Liver (tissue), 8 donors: ENCODE measurements at regions not wholly inside any gene's neighbourhood (a gene's known extent, or its start where the extent isn't known, plus 50 kb on each side); places are given as distances from the start of the nearest gene placed in this dataset.

Experiments
- DNase-seq: peaks from one replicate; pipeline ENCODE4 v3.0.0-alpha.2; 2017; ENCODE audit warnings: low spot score
- H3K27ac ChIP-seq, 2 donors: one replicate each; pipeline ENCODE4 v1.7.0; 2013; ENCODE audit warnings: inconsistent platforms in 2 of 2, low read length in 2 of 2, control low read depth in 1 of 2, low read depth in 1 of 2, mild to moderate bottlenecking in 1 of 2
- H3K27me3 ChIP-seq, 4 donors: one replicate each; pipeline versions ENCODE4 v1.6.1 to v1.7.0; 2013; ENCODE audit warnings: low read length in 3 of 4, inconsistent platforms in 1 of 4, mild to moderate bottlenecking in 1 of 4, moderate library complexity in 1 of 4; ENCODE audit not compliant: control insufficient read depth in 4 of 4, insufficient read depth in 4 of 4
- H3K36me3 ChIP-seq, 4 donors: one replicate each; pipeline versions ENCODE4 v1.6.1 to v1.7.0; 2013; ENCODE audit warnings: low read length in 3 of 4, mild to moderate bottlenecking in 3 of 4, low read depth in 1 of 4, moderate library complexity in 1 of 4; ENCODE audit not compliant: control insufficient read depth in 4 of 4, insufficient read depth in 3 of 4
- H3K4me1 ChIP-seq, 4 donors: one replicate each; pipeline versions ENCODE4 v1.6.1 to v1.7.0; 2013; ENCODE audit warnings: low read length in 3 of 4, mild to moderate bottlenecking in 3 of 4, moderate library complexity in 1 of 4; ENCODE audit not compliant: control insufficient read depth in 4 of 4, insufficient read depth in 4 of 4
- H3K4me3 ChIP-seq, 3 donors: one replicate each; pipeline versions ENCODE4 v1.6.1 to v1.7.0; 2013; ENCODE audit warnings: low read length in 3 of 3, control low read depth in 1 of 3, low read depth in 1 of 3, mild to moderate bottlenecking in 1 of 3
- H3K9ac ChIP-seq, 2 donors: one replicate each; pipeline ENCODE4 v1.7.0; 2013; ENCODE audit warnings: low read length in 2 of 2, mild to moderate bottlenecking in 2 of 2, moderate library complexity in 2 of 2, control low read depth in 1 of 2, low read depth in 1 of 2
- H3K9me3 ChIP-seq, 4 donors: one replicate each; pipeline versions ENCODE4 v1.6.1 to v1.7.0; 2013; ENCODE audit warnings: low read length in 3 of 4; ENCODE audit not compliant: control insufficient read depth in 4 of 4
- EGR1 ChIP-seq, 2 donors: IDR thresholded peaks; 2 replicates each; pipeline ENCODE4 v1.6.1; 2016 to 2018; ENCODE audit warnings: antibody characterized with exemption in 2 of 2, low read depth in 2 of 2
- FOXA1 ChIP-seq: IDR thresholded peaks from 2 replicates; pipeline ENCODE4 v1.6.1; 2016; ENCODE audit warnings: antibody characterized with exemption
- FOXA2 ChIP-seq: IDR thresholded peaks from 2 replicates; pipeline ENCODE4 v1.6.1; 2016; ENCODE audit warnings: antibody characterized with exemption
- GABPA ChIP-seq, 2 donors: IDR thresholded peaks in 1 of 2; conservative IDR thresholded peaks in 1 of 2; 2 replicates each; pipeline ENCODE4 v1.6.1; 2016; ENCODE audit warnings: antibody characterized with exemption in 2 of 2, mild to moderate bottlenecking in 1 of 2, moderate library complexity in 1 of 2
- HNF4A ChIP-seq, 2 donors: conservative IDR thresholded peaks; 2 replicates each; pipeline ENCODE4 v1.6.1; 2016; ENCODE audit warnings: antibody characterized with exemption in 2 of 2, mild to moderate bottlenecking in 2 of 2
- JUND ChIP-seq, 2 donors: IDR thresholded peaks; 2 replicates each; pipeline ENCODE4 v1.6.1; 2016; ENCODE audit warnings: antibody characterized with exemption in 2 of 2
- NR2F2 ChIP-seq: IDR thresholded peaks from 2 replicates; pipeline ENCODE4 v1.6.1; 2016; ENCODE audit warnings: antibody characterized with exemption
- RAD21 ChIP-seq, 2 donors: IDR thresholded peaks; 2 replicates each; pipeline ENCODE4 v1.6.1; 2016; ENCODE audit warnings: antibody characterized with exemption in 2 of 2, mild to moderate bottlenecking in 2 of 2
- RXRA ChIP-seq, 2 donors: IDR thresholded peaks; 2 replicates each; pipeline ENCODE4 v1.6.1; 2017 to 2018; ENCODE audit warnings: antibody characterized with exemption in 2 of 2, mild to moderate bottlenecking in 1 of 2
- SP1 ChIP-seq: IDR thresholded peaks from 2 replicates; pipeline ENCODE4 v1.6.1; 2018; ENCODE audit warnings: antibody characterized with exemption, mild to moderate bottlenecking
- TAF1 ChIP-seq: conservative IDR thresholded peaks from 2 replicates; pipeline ENCODE4 v1.6.1; 2016; ENCODE audit warnings: antibody characterized with exemption, mild to moderate bottlenecking
- YY1 ChIP-seq: IDR thresholded peaks from 2 replicates; pipeline ENCODE4 v1.6.1; 2016; ENCODE audit warnings: antibody characterized with exemption, mild to moderate bottlenecking
- WGBS: extraction: QIAGEN DNeasy Blood & Tissue Kit; methylation state at CpG from one replicate; pipeline ENCODE4 v1.1.7; 2013; 5-methylcytosine and 5-hydroxymethylcytosine counted together
- TF ChIP-seq, protein P1 (sequence below): IDR thresholded peaks from 2 replicates; pipeline ENCODE4 v1.6.1; 2016; ENCODE audit warnings: antibody characterized with exemption, mild to moderate bottlenecking
- TF ChIP-seq, protein P2 (sequence below): IDR thresholded peaks from 2 replicates; pipeline ENCODE4 v1.6.1; 2016; ENCODE audit warnings: antibody characterized with exemption
- TF ChIP-seq, protein P3 (sequence below): fragments of 150-350 bp; IDR thresholded peaks from 2 replicates; pipeline ENCODE4 v1.5.1; 2017; ENCODE audit warnings: improper control_type of control experiment, low read depth, low read length; ENCODE audit not compliant: missing input control
- TF ChIP-seq, protein P4 (sequence below): IDR thresholded peaks from 2 replicates; pipeline ENCODE4 v1.6.1; 2016; ENCODE audit warnings: antibody characterized with exemption
- TF ChIP-seq, protein P5 (sequence below): IDR thresholded peaks from 2 replicates; pipeline ENCODE4 v1.6.1; 2016; ENCODE audit warnings: antibody characterized with exemption
- donor health status: healthy.
- donor health status: healthy.
- donor health status: healthy.
- donor health status: healthy.
- donor health status: healthy.

DNA sequence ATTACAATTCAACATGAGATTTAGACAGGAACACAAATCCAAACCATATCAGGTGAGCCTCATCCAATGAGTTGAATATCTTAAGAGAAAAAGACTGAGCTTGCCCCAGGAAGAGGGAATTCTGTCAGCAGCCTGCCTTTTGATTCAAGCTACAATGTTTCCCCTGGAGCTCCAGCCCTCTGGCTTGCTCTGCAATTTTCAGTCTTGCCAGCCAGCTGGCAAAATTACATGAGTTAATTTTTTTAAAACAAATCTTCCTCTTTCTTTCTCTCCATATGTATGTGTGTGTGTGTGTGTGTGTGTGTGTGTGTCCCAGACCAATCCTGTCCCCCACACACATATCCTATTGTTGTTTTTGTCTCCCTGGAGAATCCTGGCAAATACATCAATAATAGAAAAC, 313.2 kb downstream of the CDH10 start:
- no peak for DNase-seq
- H3K27me3 ChIP-seq = no peaks in the 10 kb centered on the region
- no peaks in the 10 kb centered on the region for H3K36me3 ChIP-seq
- no peak overlapping the region for H3K9ac ChIP-seq
- no peaks in the 10 kb centered on the region for H3K4me1 ChIP-seq
- TF ChIP-seq RXRA (IDR thresholded peaks at IDR 0.05) = no peak
- TF ChIP-seq NR2F2 = no peak
- TF ChIP-seq, protein P1, sequence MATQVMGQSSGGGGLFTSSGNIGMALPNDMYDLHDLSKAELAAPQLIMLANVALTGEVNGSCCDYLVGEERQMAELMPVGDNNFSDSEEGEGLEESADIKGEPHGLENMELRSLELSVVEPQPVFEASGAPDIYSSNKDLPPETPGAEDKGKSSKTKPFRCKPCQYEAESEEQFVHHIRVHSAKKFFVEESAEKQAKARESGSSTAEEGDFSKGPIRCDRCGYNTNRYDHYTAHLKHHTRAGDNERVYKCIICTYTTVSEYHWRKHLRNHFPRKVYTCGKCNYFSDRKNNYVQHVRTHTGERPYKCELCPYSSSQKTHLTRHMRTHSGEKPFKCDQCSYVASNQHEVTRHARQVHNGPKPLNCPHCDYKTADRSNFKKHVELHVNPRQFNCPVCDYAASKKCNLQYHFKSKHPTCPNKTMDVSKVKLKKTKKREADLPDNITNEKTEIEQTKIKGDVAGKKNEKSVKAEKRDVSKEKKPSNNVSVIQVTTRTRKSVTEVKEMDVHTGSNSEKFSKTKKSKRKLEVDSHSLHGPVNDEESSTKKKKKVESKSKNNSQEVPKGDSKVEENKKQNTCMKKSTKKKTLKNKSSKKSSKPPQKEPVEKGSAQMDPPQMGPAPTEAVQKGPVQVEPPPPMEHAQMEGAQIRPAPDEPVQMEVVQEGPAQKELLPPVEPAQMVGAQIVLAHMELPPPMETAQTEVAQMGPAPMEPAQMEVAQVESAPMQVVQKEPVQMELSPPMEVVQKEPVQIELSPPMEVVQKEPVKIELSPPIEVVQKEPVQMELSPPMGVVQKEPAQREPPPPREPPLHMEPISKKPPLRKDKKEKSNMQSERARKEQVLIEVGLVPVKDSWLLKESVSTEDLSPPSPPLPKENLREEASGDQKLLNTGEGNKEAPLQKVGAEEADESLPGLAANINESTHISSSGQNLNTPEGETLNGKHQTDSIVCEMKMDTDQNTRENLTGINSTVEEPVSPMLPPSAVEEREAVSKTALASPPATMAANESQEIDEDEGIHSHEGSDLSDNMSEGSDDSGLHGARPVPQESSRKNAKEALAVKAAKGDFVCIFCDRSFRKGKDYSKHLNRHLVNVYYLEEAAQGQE = no peak
- TF ChIP-seq FOXA1 = no peak
- TF ChIP-seq JUND (IDR thresholded peaks at IDR 0.05) = no peak
- no peak for TF ChIP-seq HNF4A (conservative IDR thresholded peaks at IDR 0.05)
- TF ChIP-seq, protein P2, sequence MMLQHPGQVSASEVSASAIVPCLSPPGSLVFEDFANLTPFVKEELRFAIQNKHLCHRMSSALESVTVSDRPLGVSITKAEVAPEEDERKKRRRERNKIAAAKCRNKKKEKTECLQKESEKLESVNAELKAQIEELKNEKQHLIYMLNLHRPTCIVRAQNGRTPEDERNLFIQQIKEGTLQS = no peak
- no peak for TF ChIP-seq TAF1
- no peak for TF ChIP-seq FOXA2
- TF ChIP-seq, protein P3, sequence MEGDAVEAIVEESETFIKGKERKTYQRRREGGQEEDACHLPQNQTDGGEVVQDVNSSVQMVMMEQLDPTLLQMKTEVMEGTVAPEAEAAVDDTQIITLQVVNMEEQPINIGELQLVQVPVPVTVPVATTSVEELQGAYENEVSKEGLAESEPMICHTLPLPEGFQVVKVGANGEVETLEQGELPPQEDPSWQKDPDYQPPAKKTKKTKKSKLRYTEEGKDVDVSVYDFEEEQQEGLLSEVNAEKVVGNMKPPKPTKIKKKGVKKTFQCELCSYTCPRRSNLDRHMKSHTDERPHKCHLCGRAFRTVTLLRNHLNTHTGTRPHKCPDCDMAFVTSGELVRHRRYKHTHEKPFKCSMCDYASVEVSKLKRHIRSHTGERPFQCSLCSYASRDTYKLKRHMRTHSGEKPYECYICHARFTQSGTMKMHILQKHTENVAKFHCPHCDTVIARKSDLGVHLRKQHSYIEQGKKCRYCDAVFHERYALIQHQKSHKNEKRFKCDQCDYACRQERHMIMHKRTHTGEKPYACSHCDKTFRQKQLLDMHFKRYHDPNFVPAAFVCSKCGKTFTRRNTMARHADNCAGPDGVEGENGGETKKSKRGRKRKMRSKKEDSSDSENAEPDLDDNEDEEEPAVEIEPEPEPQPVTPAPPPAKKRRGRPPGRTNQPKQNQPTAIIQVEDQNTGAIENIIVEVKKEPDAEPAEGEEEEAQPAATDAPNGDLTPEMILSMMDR = no peak
- no peak for TF ChIP-seq GABPA (IDR thresholded peaks at IDR 0.05 in 1 of 2, conservative IDR thresholded peaks at IDR 0.05 in 1 of 2)
- no peak for TF ChIP-seq YY1
- TF ChIP-seq RAD21 (IDR thresholded peaks at IDR 0.05) = no peak
- TF ChIP-seq EGR1 (IDR thresholded peaks at IDR 0.05; ENCODE audit: low read depth in 2 of 2) = no peak
- TF ChIP-seq, protein P4, sequence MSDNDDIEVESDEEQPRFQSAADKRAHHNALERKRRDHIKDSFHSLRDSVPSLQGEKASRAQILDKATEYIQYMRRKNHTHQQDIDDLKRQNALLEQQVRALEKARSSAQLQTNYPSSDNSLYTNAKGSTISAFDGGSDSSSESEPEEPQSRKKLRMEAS = no peak
- TF ChIP-seq, protein P5, sequence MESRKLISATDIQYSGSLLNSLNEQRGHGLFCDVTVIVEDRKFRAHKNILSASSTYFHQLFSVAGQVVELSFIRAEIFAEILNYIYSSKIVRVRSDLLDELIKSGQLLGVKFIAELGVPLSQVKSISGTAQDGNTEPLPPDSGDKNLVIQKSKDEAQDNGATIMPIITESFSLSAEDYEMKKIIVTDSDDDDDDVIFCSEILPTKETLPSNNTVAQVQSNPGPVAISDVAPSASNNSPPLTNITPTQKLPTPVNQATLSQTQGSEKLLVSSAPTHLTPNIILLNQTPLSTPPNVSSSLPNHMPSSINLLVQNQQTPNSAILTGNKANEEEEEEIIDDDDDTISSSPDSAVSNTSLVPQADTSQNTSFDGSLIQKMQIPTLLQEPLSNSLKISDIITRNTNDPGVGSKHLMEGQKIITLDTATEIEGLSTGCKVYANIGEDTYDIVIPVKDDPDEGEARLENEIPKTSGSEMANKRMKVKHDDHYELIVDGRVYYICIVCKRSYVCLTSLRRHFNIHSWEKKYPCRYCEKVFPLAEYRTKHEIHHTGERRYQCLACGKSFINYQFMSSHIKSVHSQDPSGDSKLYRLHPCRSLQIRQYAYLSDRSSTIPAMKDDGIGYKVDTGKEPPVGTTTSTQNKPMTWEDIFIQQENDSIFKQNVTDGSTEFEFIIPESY = no peak
- no peak for TF ChIP-seq SP1
- no peak overlapping the region for H3K27ac ChIP-seq
- no peaks in the 10 kb centered on the region for H3K9me3 ChIP-seq
- no peak overlapping the region for H3K4me3 ChIP-seq

DNA sequence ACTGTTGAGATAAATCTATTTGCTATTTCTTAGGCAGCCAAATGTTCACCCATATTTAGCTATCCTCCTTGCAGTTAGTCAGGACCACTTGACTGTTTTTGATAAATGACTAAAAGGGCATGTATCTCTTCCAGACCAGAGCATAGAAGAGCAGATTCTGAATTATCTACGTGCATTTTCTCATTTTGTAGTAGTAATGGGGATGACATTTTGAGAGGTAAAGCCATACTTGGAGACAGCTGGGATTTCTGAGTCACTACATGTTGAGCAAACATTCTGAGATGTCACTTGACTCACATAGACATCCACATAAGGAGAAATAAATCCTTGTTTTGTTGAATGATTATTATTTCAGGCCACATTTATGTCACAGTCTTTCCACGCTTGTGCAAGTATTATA, 297.6 kb downstream of the CDH10 start:
- Histone ChIP-seq H3K36me3 (no peaks in the 10 kb centered on the region), H3K27ac (no peak overlapping the region), H3K27me3 (peaks cover 0 to 2% (median 0%) of the 10 kb centered on the region in 4 donors), H3K9ac (no peak overlapping the region), H3K9me3 (no peaks in the 10 kb centered on the region), H3K4me1 (no peaks in the 10 kb centered on the region), H3K4me3 (no peak overlapping the region)
- WGBS = 68% methylated on average over 2 of the region's 2 CpGs
- DNase-seq = no peak
- TF ChIP-seq, protein P1 = no peak
- no peak for TF ChIP-seq FOXA2
- no peak for TF ChIP-seq JUND (IDR thresholded peaks at IDR 0.05)
- TF ChIP-seq HNF4A (conservative IDR thresholded peaks at IDR 0.05) = no peak
- TF ChIP-seq, protein P5 = no peak
- TF ChIP-seq EGR1 (IDR thresholded peaks at IDR 0.05; ENCODE audit: low read depth in 2 of 2) = no peak
- no peak for TF ChIP-seq YY1
- TF ChIP-seq, protein P4 = no peak
- TF ChIP-seq, protein P2 = no peak
- no peak for TF ChIP-seq NR2F2
- no peak for TF ChIP-seq RXRA (IDR thresholded peaks at IDR 0.05)
